ENCODE measurements at regions not wholly inside any gene's neighbourhood (a gene's known extent, or its start where the extent isn't known, plus 50 kb on each side); places are given as distances from the start of the nearest gene placed in this dataset.

DNA sequence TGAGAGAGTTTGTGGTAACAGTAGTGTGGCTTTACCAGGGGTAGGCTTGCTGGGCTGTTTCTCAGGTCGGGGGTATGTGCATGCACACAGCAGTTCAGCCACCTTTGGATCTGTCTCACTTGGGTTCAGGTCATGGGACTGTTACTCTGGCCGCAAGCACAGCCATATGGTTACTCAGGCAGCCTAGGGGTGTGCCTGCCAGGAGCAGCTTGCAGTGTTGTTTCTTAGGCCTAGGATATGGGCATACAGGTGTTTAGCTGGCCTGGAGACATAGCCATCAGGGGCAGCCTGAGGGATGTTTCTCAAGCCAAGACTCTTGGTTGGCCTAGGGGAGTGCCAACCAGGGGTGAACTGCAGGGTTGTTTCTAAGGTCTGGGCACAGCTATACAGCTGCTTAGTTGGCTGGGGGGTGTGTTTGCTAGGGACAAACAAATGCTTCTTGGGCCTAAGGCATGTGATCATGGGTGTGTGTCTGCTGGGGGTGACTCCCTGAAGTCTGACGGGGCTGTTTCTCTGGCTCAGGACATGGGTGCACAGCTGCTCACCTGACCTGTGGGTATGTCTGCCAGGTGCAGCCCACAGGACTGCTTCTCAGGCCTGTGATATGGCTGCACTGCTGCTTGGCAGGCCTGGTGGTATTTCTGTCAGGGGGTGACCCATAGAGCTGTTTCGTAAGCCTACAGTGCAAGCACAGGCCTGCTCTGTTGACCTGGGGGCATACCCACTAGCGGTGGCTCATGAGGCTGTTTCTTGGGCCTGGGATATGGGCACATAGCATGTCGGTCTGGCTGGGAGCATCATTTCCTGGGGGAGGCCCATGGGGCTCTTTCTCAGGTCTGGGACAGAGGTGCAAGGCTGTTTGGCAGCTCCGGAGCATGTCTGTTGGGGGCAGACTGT is 168.0 kb upstream of the THRB start:
- H3K27ac Mint-ChIP-seq = no peak overlapping the region
- H3K36me3 Mint-ChIP-seq = no peaks in the 10 kb centered on the region
- no peak for ATAC-seq
- H3K9me3 Mint-ChIP-seq = peaks cover 0 to 5% of the 10 kb centered on the region in 2 donors
- DNase-seq (ENCODE audit: low spot score in 2 of 2) = no peak

DNA sequence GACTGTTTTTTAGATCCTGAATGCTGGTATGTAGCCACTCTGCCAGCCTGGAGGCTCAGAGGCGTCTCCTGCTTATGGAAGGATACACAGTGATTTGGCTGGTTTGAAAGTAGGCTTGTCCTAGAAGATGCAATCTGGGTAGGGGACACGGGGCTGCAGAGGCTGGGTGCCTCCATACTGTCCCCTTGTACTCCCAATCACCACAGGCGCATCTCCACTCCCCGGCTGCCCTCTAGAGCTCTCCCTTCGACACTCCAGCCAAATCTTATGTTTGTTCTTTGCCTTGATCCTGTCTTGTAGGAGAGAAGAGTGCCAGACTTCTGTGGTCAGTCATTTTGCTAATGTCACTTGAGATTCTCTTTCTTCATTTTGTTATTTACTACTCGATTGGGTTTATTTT is 168.8 kb upstream of the THRB start:
- no peak for ATAC-seq
- H3K36me3 Mint-ChIP-seq = no peaks in the 10 kb centered on the region
- H3K9me3 Mint-ChIP-seq = peaks cover 0 to 3% of the 10 kb centered on the region in 2 donors
- no peak overlapping the region for H3K27ac Mint-ChIP-seq
- DNase-seq (ENCODE audit: low spot score in 2 of 2) = no peak

DNA sequence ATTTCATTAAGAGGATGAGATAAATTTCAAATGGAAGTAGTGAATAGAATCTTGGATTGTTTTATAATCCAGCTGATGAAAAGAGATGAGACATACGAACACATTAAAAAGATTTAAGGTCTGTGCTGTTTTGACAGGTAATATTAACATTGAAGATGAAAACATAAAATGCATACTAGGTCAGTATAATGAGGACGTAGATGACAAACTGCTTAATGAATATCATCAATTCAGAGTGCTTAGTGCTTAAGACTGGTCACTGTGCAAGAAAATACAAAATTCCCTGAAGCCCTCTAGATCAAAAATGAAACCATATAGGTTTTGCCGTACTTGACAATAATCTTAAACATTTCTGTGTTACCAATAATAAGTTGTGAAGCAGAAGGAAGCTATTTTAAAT is 173.4 kb upstream of the THRB start:
- Mint-ChIP-seq H3K27ac (no peak overlapping the region), H3K9me3 (no peaks in the 10 kb centered on the region), H3K36me3 (no peaks in the 10 kb centered on the region)
- DNase-seq (ENCODE audit: low spot score in 2 of 2) = no peak
- no peak for ATAC-seq

DNA sequence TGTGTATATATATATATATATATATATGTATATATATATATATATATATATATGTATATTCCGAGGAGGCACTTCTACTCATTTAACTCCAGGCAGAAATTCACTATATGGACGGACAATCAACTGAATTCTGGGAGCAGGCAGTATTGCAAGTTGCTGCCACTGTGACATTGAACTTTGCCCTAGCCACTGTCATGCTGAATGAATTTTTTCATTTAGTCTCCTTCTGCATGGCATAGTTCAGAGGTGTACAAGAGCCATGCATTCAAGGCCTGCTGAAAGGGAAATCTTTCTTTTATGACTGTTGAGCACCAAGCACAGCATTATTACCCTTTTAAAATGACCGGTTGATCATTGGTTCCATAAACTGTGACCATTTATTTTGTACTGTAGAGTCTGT is 176.2 kb upstream of the THRB start:
- H3K36me3 Mint-ChIP-seq = no peaks in the 10 kb centered on the region
- no peaks in the 10 kb centered on the region for H3K9me3 Mint-ChIP-seq
- DNase-seq (ENCODE audit: low spot score in 2 of 2) (no peak), ATAC-seq (no peak)
- no peak overlapping the region for H3K27ac Mint-ChIP-seq

DNA sequence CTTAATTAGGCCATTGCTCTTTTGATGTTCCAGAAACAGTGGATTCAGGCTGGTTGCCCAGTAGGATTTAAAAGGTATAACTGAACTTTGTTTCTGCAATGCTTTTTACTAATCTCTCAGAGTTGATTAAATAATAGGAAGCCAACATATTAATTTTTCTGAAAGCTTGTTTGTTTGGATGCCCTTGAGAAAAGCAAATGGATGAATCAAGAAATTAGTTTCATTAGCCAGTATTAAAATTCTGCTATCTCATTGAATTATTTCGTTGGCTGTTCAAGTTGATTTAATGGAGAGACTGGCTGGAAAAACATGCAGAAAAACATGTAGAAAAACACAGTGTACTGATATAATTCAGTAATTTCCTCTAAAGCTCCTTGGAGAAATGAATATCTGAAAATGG is 178.9 kb upstream of the THRB start:
- H3K27ac Mint-ChIP-seq = no peak overlapping the region
- DNase-seq (ENCODE audit: low spot score in 2 of 2) = no peak
- no peaks in the 10 kb centered on the region for H3K36me3 Mint-ChIP-seq
- ATAC-seq = no peak
- no peaks in the 10 kb centered on the region for H3K9me3 Mint-ChIP-seq

DNA sequence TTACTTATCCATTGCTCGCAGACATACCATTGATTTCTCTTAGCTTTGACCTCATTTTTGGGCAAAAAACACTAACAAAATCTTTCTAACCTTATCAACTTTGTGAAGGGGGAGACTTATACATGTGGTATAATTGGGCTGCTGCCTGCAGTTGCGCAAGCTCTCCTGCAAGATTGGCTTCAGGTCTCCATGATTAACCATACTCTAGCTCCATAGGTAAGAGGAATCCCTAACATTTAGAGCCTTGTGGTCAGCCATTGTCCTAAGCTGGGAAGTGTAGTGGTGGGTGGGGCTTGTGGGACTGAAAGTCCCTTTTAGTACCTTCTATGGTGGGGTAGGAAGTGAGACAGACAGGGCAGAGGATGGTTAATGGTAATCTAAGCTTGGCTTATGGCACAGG is 179.6 kb upstream of the THRB start:
- no peaks in the 10 kb centered on the region for H3K36me3 Mint-ChIP-seq
- no peaks in the 10 kb centered on the region for H3K9me3 Mint-ChIP-seq
- ATAC-seq (no peak), DNase-seq (ENCODE audit: low spot score in 2 of 2) (no peak)
- no peak overlapping the region for H3K27ac Mint-ChIP-seq

- DNase-seq (ENCODE audit: low spot score in 2 of 2) (no peak), ATAC-seq (no peak)
- peaks cover 0 to 5% of the 10 kb centered on the region in 2 donors for H3K36me3 Mint-ChIP-seq
- H3K9me3 Mint-ChIP-seq = peaks cover 0 to 10% of the 10 kb centered on the region in 2 donors
- no peak overlapping the region for H3K27ac Mint-ChIP-seq
Measured at GRCh38 chr3:24678021-24678420, 183.4 kb upstream of the THRB start.

- Mint-ChIP-seq H3K36me3 (peaks cover 0 to 5% of the 10 kb centered on the region in 2 donors), H3K27ac (peak overlapping the region in 1 of 2 donors; percentile 74), H3K9me3 (peaks cover 0 to 10% of the 10 kb centered on the region in 2 donors)
- ATAC-seq (peak; percentile 75 to 91), DNase-seq (ENCODE audit: low spot score in 2 of 2) (peak in 1 of 2 donors; percentile 14)
Measured at GRCh38 chr3:24678421-24678865, 183.8 kb upstream of the THRB start.

DNA sequence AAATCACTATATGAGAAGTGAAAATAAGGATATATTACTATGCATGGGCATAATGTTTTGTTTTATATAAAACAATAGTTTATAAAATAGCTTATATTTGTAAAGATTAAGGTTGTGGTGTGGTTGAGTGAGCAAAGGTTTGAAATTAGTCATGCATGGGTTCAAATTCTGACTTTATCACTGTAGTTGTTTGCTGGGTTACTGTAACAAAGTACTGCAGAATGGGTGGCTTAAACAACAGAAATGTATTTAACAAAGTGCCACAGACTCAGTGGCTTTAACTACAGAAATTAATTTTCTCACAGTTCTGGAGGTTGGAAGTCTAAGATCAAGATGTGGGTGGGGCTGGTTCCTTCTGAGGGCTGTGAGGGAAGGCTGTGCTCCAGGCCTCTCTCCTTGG is 184.8 kb upstream of the THRB start:
- Mint-ChIP-seq H3K36me3 (peaks cover 0 to 5% of the 10 kb centered on the region in 2 donors), H3K9me3 (peaks cover 0 to 10% of the 10 kb centered on the region in 2 donors), H3K27ac (no peak overlapping the region)
- ATAC-seq (peak in 1 of 2 donors; percentile 36), DNase-seq (ENCODE audit: low spot score in 2 of 2) (no peak)

- Mint-ChIP-seq H3K9me3 (peaks cover 0 to 10% of the 10 kb centered on the region in 2 donors), H3K27ac (peak overlapping the region in 1 of 2 donors; percentile 15), H3K36me3 (peaks cover 0 to 5% of the 10 kb centered on the region in 2 donors)
- ATAC-seq (peak in 1 of 2 donors; percentile 46), DNase-seq (ENCODE audit: low spot score in 2 of 2) (peak in 1 of 2 donors; percentile 69)
Measured at GRCh38 chr3:24680214-24680967, 185.7 kb upstream of the THRB start.

DNA sequence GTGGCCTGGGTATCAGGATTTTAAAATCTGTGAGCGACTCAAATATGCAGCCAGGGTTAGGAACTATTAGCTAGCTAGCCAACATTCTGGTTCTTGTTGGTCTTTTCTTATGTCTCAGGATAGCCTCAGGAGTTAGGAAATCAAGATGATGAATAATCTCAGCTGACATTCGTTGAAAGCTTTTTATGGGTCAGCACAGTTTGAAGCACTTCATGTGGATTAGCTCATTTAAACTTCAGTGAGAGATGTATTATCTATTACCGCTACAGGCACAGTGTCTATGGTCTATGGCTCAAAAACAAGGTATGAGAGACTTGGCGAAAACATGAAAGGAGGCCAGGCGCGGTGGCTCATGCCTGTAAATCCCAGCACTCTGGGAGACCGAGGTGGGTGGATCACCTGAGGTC is 187.5 kb upstream of the THRB start:
- ATAC-seq (no peak), DNase-seq (ENCODE audit: low spot score in 2 of 2) (no peak)
- Mint-ChIP-seq H3K9me3 (peaks cover 0 to 10% of the 10 kb centered on the region in 2 donors), H3K36me3 (peaks cover 0 to 5% of the 10 kb centered on the region in 2 donors), H3K27ac (no peak overlapping the region)

DNA sequence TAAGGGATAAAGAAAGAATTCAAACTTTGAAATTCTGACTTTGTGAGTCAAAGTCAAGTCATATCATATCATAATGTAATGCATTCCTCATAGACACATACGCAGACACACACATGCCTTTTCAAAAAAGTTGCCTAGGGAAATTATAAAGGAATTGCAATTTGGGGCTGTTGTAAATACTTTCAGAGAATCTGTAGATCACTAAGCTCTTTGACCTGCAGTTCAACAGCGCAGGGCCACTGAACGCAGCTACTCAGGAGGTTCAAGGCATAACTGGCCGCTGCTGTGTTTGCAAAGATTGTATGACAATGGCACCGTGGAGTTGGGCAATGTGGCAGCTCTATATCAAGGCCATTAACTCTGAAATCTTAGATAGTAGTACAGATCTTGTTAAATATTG is 188.4 kb upstream of the THRB start:
- Mint-ChIP-seq H3K27ac (no peak overlapping the region), H3K36me3 (peaks cover 0 to 5% of the 10 kb centered on the region in 2 donors), H3K9me3 (peaks cover 0 to 10% of the 10 kb centered on the region in 2 donors)
- no peak for ATAC-seq
- DNase-seq (ENCODE audit: low spot score in 2 of 2) = no peak

DNA sequence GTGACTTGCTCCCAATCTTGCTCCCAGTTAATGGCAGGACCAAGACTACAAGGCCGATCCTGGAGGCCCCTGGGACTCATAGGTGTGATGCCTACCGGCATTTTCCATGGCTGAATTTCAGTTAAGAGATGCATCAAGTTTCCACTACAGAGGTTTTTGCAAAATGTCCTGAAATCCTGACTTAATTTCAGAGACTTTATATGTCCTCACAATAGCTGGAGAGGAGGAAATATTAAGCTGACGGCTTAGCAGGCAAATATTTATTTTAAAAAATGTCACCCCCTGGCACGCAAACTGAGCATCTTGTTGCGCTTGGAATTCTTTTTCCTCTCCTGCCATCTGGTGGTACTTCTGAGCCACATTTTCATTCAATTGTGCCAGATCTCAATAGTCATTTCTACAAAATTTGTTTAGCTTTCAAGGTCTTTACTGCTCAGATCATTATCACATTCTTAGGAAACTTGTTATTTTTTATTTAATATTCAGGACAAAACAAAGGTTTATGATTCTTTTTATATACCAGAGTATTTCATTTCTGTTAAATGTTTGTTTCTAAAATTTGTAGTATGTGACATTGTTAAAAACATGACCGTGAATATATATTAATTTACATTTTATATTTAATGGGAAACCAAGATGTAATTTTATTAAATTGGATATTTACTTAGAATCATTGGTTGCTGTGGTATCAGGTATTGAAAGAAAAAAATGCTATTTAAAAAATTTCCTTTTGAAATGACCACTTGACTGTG is 189.2 kb upstream of the THRB start:
- DNase-seq (ENCODE audit: low spot score in 2 of 2) (no peak), ATAC-seq (no peak)
- Mint-ChIP-seq H3K9me3 (peaks cover 0 to 10% of the 10 kb centered on the region in 2 donors), H3K27ac (no peak overlapping the region), H3K36me3 (peaks cover 0 to 5% of the 10 kb centered on the region in 2 donors)

DNA sequence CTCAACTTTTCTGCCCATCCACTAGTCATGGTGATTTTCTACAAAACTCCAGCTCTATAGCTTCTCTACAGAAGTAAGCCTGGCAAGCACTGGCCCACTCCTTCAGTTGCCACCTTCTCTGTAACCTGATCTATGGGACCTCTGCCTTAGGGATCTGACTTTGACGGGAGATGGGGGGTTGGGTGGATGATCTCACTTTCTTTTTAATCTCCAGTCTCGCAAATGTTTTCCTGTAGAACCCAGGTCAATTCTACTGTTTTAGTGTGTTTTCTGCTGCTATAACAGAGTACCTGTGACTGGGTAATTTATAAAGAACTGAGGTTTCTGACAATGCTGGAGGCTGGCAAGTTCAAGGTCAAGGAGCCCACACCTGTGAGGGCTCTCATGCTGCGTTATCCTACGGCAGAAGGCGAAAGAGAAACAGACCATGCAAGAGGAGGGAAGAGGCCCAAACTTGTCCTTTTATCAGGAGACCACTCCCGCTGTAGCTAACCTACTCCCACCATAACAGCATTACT is 189.9 kb upstream of the THRB start:
- ATAC-seq (no peak), DNase-seq (ENCODE audit: low spot score in 2 of 2) (no peak)
- Mint-ChIP-seq H3K36me3 (peaks cover 0 to 5% of the 10 kb centered on the region in 2 donors), H3K27ac (no peak overlapping the region), H3K9me3 (peaks cover 0 to 10% of the 10 kb centered on the region in 2 donors)

DNA sequence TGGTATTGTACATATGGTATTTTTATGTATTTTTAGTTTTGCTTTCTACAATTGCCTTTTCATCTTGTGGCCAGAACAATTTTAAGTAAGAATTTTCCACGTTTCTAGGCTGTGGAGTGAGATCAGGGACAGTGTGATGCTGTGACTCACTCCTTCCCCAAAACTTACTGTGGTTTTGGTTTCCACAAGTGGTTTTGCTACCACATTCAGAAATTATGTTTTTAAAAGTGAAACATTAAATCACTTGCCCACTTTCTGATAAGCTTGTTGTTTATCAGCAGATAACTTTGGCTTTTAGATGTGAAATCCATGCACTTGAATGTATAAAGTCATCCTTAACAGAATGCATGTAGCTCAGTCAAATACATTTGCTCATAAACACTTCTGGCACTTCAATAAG is 192.2 kb upstream of the THRB start:
- no peaks in the 10 kb centered on the region for H3K36me3 Mint-ChIP-seq
- H3K9me3 Mint-ChIP-seq = no peaks in the 10 kb centered on the region
- ATAC-seq (peak; percentile 77 to 92), DNase-seq (ENCODE audit: low spot score in 2 of 2) (peak in 1 of 2 donors; percentile 13)
- H3K27ac Mint-ChIP-seq = no peak overlapping the region

- DNase-seq (ENCODE audit: low spot score in 2 of 2) (no peak), ATAC-seq (no peak)
- Mint-ChIP-seq H3K27ac (no peak overlapping the region), H3K36me3 (no peaks in the 10 kb centered on the region), H3K9me3 (peaks cover 0 to 4% of the 10 kb centered on the region in 2 donors)
Measured at GRCh38 chr3:24687671-24688070, 193.0 kb upstream of the THRB start.
